NOMO-1 treated with dmso at 0.1 percent for 144 hours (cell line): ENCODE measurements at regions not wholly inside any gene's neighbourhood (a gene's known extent, or its start where the extent isn't known, plus 50 kb on each side); places are given as distances from the start of the nearest gene placed in this dataset.
"Not testable (repeated sequence)": the region's sequence is repeated elsewhere in the genome, so short reads cannot be mapped to it uniquely, and the experiment has no call there.

Experiments
- DNase-seq: peaks from one replicate; lab custom pipeline; 2025; ENCODE audit not compliant: unreplicated experiment; lab: John Stamatoyannopoulos, UW

- not testable (repeated sequence) for DNase-seq
Observed at GRCh38 chr2:2773080-2773479, 442.0 kb upstream of the MYT1L start.

GRCh38 chr2:2771721-2772411, 440.8 kb upstream of the MYT1L start:
- no peak for DNase-seq

- DNase-seq = no peak
Observed at GRCh38 chr2:2769481-2770431, 438.7 kb upstream of the MYT1L start.

GRCh38 chr2:2768476-2768875, 437.4 kb upstream of the MYT1L start:
- no peak for DNase-seq

DNA sequence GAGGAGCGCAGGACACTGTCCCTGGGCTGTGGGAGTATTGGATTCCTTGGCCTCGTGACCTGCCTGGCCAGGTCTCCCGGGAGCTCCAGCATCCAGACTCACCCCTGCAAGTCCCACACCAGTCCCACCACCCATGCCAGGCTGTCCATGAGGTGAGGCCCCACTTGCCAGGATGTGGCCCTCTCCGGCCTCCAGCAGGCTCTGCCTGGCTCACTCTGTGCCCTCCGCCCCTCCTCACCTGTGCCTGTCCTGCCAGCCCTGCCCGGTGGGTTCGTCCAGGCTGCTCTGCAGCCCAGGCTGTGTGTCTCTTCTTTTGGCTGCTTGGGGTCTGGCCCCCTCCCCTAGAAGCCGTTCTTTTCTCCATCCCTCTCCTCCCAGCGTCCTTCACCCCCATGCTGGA, 436.8 kb upstream of the MYT1L start:
- no peak for DNase-seq

- DNase-seq = no peak
Observed at GRCh38 chr2:2765839-2766495, 434.9 kb upstream of the MYT1L start.

DNA sequence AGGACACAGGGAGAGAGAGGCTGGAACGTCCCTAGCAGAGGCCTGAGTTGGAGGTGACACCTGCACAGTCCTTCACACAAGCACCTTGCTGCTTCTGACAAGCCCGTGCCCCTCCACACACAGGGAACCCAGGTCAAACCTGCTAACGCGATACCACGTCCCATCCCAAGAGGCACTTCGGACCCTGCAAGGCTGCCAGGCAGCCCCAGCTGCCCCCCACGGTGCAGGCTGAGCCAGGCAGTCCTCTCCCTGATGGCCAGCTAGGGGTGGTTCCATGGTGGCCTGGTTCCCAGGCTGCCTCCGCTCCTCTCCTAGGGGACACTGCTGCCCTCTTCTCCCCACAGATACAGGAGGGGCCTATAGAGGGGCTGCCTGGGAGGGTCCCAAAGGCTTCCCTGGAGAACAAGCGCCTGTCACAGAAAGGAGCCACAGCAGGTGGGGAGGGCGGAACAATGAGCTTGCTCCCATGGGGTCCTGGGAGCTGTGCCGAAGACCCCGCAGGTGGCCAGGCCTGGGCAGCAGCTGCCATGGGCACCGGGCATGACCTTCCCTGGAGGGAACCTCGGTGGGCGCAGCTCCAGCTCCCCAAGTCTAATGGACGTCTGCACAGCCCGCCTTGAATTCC, 434.2 kb upstream of the MYT1L start:
- no peak for DNase-seq

GRCh38 chr2:2764739-2765138, 433.7 kb upstream of the MYT1L start:
- DNase-seq = no peak

DNA sequence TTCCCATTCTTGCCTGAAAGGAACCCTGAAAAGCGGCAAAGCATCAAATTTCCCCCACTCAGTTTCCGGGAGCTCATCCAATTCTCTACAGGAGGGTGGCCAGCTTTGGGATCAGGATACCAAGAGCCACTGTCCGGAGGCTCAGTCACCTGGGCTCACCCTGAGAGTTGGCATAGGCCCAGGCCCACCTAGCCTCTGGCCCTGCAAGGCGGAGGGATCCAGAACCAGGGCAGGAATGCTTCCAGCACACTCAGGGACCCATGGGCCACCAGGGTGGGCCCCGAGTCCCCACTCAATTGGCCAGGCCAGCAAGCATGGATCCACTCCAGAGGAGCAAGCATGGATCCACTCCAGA, 432.9 kb upstream of the MYT1L start:
- DNase-seq = no peak

DNA sequence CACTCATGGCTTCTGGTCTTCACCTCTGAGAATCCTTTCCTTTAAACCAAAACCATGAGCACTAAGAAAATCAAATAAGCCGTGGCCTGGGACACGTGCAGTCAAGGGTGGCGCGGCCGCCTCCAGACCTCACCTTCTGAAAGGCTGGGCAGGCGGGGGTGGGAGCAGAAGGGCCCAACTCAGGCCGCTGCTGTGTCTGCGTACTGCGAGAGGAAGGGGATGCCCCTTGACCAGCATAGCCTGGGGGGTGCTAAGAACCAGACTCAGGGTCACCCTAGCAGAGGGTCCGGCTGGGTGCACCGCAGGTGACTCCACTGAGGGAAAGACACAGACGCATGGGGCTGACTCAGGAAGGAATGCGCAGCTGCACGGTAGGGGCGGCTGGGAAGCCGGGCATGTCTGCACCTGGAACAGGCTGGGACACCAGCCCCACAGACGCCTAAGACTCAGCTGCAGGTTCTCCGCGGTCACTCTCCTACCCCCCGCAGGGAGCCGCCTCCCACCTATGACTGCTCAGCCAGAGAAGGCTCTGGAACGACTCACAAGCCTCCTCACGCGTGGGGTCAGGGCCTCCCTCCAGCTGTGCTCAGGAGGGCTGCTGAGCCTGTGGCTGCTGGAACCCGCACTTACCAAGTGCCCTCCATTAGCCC, 432.4 kb upstream of the MYT1L start:
- DNase-seq = no peak

GRCh38 chr2:2762913-2763312, 431.8 kb upstream of the MYT1L start:
- DNase-seq = no peak

DNA sequence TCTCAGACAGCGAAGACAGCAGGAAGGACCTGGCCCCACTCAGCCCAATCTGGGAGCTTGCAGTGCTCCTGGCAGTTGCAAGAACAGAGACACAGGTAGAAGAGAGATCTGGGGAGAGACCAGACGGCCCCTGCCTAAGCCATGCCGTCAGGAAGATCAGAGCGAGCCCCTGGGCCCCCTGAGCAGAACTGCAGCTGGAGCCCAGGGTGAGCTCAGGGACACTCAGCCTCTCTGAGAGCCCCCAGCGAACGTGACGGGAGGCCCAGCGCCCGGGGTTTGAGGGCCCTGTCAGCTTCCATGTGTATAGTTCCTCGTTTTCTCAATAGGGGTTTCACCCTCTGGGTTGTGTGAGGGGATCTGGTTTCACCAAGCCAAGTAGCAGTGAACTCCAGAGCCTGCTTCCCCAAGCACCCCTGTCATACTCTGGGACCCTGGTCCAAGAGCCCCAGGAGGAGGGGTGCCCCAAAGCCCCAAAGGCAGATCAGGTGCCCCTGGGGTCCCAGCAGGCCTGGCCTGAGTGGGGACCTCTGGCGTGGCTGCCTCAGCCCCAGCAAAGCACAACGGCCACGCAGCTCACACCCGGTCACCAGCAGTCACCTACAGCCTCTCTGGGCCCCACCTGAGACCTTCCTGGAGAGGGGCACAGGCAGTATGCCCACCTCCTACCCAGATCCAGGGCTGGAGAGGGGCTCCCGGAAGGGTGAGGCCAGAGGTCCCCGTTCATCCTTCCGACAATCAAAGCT, 431.3 kb upstream of the MYT1L start:
- no peak for DNase-seq

DNA sequence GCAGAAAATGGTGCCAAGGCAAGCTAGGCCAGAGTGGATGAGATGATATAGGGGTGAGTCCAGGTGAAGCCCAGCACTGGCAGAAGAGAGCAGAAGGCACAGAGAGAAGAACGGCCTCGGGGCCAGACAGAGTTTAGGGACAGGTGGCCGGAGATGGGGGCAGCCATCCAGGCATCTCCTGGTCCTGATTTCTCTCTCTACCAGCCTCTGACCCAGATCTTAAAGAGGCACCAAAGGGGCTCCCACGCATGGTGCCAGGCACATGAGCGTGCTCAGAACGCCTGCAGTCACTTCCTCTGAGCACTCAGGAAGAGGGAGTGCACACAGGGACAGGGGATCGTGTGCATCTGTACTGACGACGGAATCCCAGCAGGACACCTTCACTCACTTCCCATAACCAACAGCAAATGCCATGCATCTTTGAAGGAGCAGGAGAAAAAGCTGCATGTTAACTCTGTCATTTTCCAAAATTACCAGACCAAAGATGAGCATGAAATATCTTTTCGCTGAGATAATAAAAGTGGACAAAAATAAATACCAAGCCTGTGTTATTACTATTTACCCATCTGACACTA, 427.8 kb upstream of the MYT1L start:
- DNase-seq = no peak

GRCh38 chr2:2757764-2758163, 426.7 kb upstream of the MYT1L start:
- peak; percentile 48 for DNase-seq

DNA sequence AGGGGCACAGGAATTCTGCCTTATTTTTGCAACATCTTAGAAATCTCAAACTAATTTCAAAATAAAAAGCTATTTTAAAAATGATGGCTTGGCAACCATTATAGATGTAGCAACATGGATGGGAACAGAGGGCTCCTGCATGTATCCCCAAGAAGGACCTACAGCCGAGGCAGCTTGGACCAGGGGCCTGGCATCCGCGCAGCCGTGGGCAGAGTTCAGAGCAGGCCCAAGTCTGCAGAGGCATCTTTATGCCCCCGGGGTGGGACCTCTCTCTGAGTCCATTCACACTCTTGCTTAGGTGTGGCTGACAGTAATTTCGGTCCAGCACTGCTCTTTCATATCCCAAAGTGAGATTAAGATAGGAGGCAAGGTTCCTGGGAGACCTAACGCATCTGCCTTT, 425.8 kb upstream of the MYT1L start:
- DNase-seq = no peak

DNA sequence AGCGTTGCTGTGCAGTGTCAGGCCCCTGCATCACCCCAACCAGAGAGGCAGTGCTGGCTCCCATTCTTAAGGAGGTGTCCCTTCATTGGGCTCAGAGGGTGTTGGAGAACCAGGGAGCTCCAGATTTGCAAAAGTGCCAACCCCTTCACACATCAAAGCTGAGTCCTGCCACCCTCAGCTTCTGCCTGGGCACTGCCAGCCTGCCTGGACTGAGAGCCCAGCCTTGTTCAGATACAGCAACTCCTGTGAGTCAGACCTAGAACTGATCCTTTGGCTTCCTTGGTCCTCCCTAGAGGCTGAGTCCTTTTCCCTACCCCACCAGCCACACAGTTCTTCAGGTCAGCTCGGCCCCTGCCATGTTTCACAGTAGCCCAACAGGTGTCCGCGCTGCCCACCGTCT, 424.9 kb upstream of the MYT1L start:
- DNase-seq = no peak

GRCh38 chr2:2754940-2755339, 423.9 kb upstream of the MYT1L start:
- no peak for DNase-seq

DNA sequence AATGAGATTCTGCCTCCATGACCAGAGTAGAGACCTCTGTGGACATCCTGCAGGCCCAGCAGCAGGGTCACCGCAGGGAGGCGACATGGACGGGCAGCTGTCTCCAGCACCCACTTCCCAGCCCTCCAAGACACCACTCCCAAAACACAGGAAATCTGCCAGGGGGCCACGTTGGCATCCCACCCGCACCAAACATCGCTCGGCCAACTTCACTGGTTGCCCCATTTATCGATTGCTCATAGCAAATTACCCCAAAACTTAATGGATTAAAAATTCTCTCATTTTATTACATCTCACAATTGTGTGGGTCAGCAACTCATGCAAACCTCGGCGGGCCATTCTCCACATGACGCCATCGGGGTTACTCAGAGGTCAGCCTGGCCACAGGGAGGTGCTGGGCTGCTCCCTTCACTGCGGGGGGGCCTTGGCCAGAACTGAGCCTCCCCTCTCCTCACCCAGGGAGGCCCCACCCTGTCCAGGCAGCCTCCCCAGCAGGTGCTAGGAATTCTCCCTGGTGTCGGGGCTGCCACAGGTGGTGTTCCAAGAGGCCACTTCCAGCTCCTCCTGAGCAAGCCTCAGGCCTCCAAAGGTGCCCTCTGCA, 420.7 kb upstream of the MYT1L start:
- DNase-seq = no peak

GRCh38 chr2:2750867-2751714, 420.0 kb upstream of the MYT1L start:
- no peak for DNase-seq
